ENCODE measurements at regions not wholly inside any gene's neighbourhood (a gene's known extent, or its start where the extent isn't known, plus 50 kb on each side); places are given as distances from the start of the nearest gene placed in this dataset.

GRCh38 chr10:44814929-44815328 is 96.2 kb upstream of the TMEM72 start:
- ChIA-PET CTCF (no interaction called here), POLR2A (no interaction called here)
- peaks cover 22% of the 10 kb centered on the region for H3K4me1 Mint-ChIP-seq
- H3K27ac Mint-ChIP-seq = no peak overlapping the region
- no peak for ATAC-seq
- no peaks in the 10 kb centered on the region for H3K36me3 Mint-ChIP-seq
- no peak overlapping the region for H3K4me3 Mint-ChIP-seq
- H3K27me3 Mint-ChIP-seq (ENCODE audit: low read depth) = no peaks in the 10 kb centered on the region
- H3K9me3 Mint-ChIP-seq = peaks cover 16% of the 10 kb centered on the region
- no peak for DNase-seq (ENCODE audit: low spot score)
- no peak for TF ChIP-seq ZNF121 (CRISPR knock-in tag; IDR thresholded peaks at IDR 0.05)
- TF ChIP-seq PREB (CRISPR knock-in tag; IDR thresholded peaks at IDR 0.05; ENCODE audit: borderline replicate concordance) = no peak
- no peak for TF ChIP-seq SP1 (CRISPR knock-in tag; conservative IDR thresholded peaks at IDR 0.05)
- TF ChIP-seq E2F1 (CRISPR knock-in tag; IDR thresholded peaks at IDR 0.05) = no peak
- no peak for TF ChIP-seq USF2 (CRISPR knock-in tag; IDR thresholded peaks at IDR 0.05)
- no peak for TF ChIP-seq STAT6 (CRISPR knock-in tag; conservative IDR thresholded peaks at IDR 0.05; ENCODE audit: low read depth)
- no peak for TF ChIP-seq ZNF425 (CRISPR knock-in tag; conservative IDR thresholded peaks at IDR 0.05)
- no peak for TF ChIP-seq ZNF423 (CRISPR knock-in tag; IDR thresholded peaks at IDR 0.05)
- TF ChIP-seq KAT7 (CRISPR knock-in tag; IDR thresholded peaks at IDR 0.05; ENCODE audit: borderline replicate concordance) = no peak
- TF ChIP-seq EMX1 (CRISPR knock-in tag; IDR thresholded peaks at IDR 0.05) = no peak
- no peak for TF ChIP-seq MLX (CRISPR knock-in tag; IDR thresholded peaks at IDR 0.05)
- no peak for TF ChIP-seq TCF7 (CRISPR knock-in tag; IDR thresholded peaks at IDR 0.05; ENCODE audit: low read depth)
- TF ChIP-seq CREB1 (CRISPR knock-in tag; IDR thresholded peaks at IDR 0.05) = no peak
- no peak for TF ChIP-seq ERG (CRISPR knock-in tag; IDR thresholded peaks at IDR 0.05)

GRCh38 chr10:44818041-44818649 is 93.0 kb upstream of the TMEM72 start:
- ChIA-PET CTCF (no interaction called here), POLR2A (no interaction called here)
- H3K36me3 Mint-ChIP-seq = no peaks in the 10 kb centered on the region
- DNase-seq (ENCODE audit: low spot score) (no peak), ATAC-seq (no peak)
- H3K27ac Mint-ChIP-seq = no peak overlapping the region
- H3K27me3 Mint-ChIP-seq (ENCODE audit: low read depth) = no peaks in the 10 kb centered on the region
- H3K4me1 Mint-ChIP-seq = peaks cover 6% of the 10 kb centered on the region
- peaks cover 10% of the 10 kb centered on the region for H3K9me3 Mint-ChIP-seq
- H3K4me3 Mint-ChIP-seq = no peak overlapping the region
- TF ChIP-seq AR (CRISPR knock-in tag; IDR thresholded peaks at IDR 0.05) = no peak
- no peak for TF ChIP-seq ZBTB43 (CRISPR knock-in tag; IDR thresholded peaks at IDR 0.05)
- TF ChIP-seq EMX1 (CRISPR knock-in tag; IDR thresholded peaks at IDR 0.05) = no peak
- no peak for TF ChIP-seq CREM (CRISPR knock-in tag; IDR thresholded peaks at IDR 0.05)
- TF ChIP-seq FOXP4 (CRISPR knock-in tag; IDR thresholded peaks at IDR 0.05) = no peak
